Activated naive CD4-positive, alpha-beta T cell treated with anti-CD3 and anti-CD28 coated beads, Interleukin-2, amount 10 ng/mL, durations not matched to agents 7 days and 5 days (primary cell): ENCODE measurements at regions not wholly inside any gene's neighbourhood (a gene's known extent, or its start where the extent isn't known, plus 50 kb on each side); places are given as distances from the start of the nearest gene placed in this dataset.

Experiments used
- CTCF ChIA-PET: fragments of 350-600 bp; sonication (Branson Sonifier 250); formaldehyde crosslinking; loops from one replicate; lab custom pipeline; 2021; ENCODE audit warnings: antibody characterized with exemption; lab: Charles Lee
- DNase-seq: peaks from one replicate; pipeline ENCODE4 v3.0.0-alpha.2; 2020
- H3K27ac Mint-ChIP-seq: one replicate; pipeline ENCODE4 v1.8.0; 2021; ENCODE audit warnings: mild to moderate bottlenecking, moderate library complexity, mixed read lengths
- H3K27me3 Mint-ChIP-seq: one replicate; pipeline ENCODE4 v1.8.0; 2021; ENCODE audit warnings: mild to moderate bottlenecking, mixed read lengths
- H3K36me3 Mint-ChIP-seq: one replicate; pipeline ENCODE4 v1.8.0; 2021; ENCODE audit warnings: mixed read lengths
- H3K4me1 Mint-ChIP-seq: one replicate; pipeline ENCODE4 v1.8.0; 2021; ENCODE audit warnings: mixed read lengths
- H3K4me3 Mint-ChIP-seq: one replicate; pipeline ENCODE4 v1.8.0; 2021; ENCODE audit warnings: mild to moderate bottlenecking, moderate library complexity, mixed read lengths
- H3K9me3 Mint-ChIP-seq: one replicate; pipeline ENCODE4 v1.8.0; 2021; ENCODE audit warnings: mixed read lengths

- no peak overlapping the region for H3K27ac Mint-ChIP-seq
- no peaks in the 10 kb centered on the region for H3K27me3 Mint-ChIP-seq
- CTCF ChIA-PET: no interaction called here
- no peak for DNase-seq
- peaks cover 18% of the 10 kb centered on the region for H3K4me1 Mint-ChIP-seq
- no peak overlapping the region for H3K4me3 Mint-ChIP-seq
- peaks cover 35% of the 10 kb centered on the region for H3K9me3 Mint-ChIP-seq
- peaks cover 25% of the 10 kb centered on the region for H3K36me3 Mint-ChIP-seq
Observed at GRCh38 chr3:105923140-105923539, 54.3 kb upstream of the CBLB start.

DNA sequence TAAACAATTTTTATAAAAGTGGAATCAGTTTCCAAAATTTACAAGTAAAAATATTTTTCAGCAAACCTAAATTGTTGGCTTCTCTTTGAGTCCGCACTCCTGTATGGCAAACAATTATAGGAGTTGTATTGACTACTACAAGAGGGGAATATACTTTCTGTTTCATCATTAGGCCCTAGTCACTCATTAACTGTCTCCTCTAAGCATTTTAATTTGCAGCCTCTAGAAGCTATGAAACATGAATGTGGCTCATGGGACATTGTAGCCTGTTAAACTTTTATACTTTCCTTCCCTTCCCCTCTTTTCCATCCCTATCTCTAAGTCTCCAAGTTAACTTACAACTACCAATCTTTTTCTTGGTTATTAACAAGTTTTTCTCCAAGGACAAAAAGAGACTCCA lies 58.9 kb upstream of the CBLB start:
- DNase-seq: no peak

GRCh38 chr3:105930733-105931132 lies 61.9 kb upstream of the CBLB start:
- Mint-ChIP-seq H3K4me1 (no peaks in the 10 kb centered on the region), H3K27ac (no peak overlapping the region), H3K4me3 (no peak overlapping the region), H3K27me3 (no peaks in the 10 kb centered on the region), H3K9me3 (peaks cover 3% of the 10 kb centered on the region), H3K36me3 (peaks cover 2% of the 10 kb centered on the region)
- CTCF ChIA-PET: no interaction called here
- DNase-seq: no peak

More for the DNA sequence above, 58.9 kb upstream of the CBLB start:
- H3K9me3 Mint-ChIP-seq: peaks cover 5% of the 10 kb centered on the region
- no peaks in the 10 kb centered on the region for H3K4me1 Mint-ChIP-seq
- no peak overlapping the region for H3K27ac Mint-ChIP-seq
- CTCF ChIA-PET: no interaction called here
- H3K27me3 Mint-ChIP-seq: no peaks in the 10 kb centered on the region
- no peak overlapping the region for H3K4me3 Mint-ChIP-seq
- H3K36me3 Mint-ChIP-seq: no peaks in the 10 kb centered on the region

- H3K4me1 Mint-ChIP-seq: no peaks in the 10 kb centered on the region
- H3K36me3 Mint-ChIP-seq: peaks cover 5% of the 10 kb centered on the region
- CTCF ChIA-PET: no interaction called here
- H3K9me3 Mint-ChIP-seq: peaks cover 5% of the 10 kb centered on the region
- H3K27me3 Mint-ChIP-seq: no peaks in the 10 kb centered on the region
- no peak overlapping the region for H3K4me3 Mint-ChIP-seq
- no peak overlapping the region for H3K27ac Mint-ChIP-seq
- no peak for DNase-seq
Observed at GRCh38 chr3:105931500-105931899, 62.7 kb upstream of the CBLB start.

DNA sequence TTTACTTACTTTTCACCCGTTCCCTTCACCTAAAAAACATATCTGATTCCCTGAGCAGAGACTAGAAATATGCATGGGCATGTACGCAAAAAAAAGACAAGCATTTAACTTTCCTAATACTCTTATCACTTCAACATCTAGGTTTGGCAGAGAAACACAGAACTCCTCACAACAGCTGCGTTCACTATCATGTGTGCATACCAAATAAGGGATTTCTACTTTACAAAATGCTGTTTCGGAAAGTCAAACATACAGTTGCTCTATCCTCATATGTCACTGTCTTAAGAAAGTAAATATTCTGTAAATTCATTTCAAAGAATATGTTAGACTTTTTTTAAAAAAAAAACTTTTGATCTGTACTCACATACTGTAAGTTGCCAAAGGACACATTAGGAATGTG lies 65.1 kb upstream of the CBLB start:
- H3K4me3 Mint-ChIP-seq: no peak overlapping the region
- no peaks in the 10 kb centered on the region for H3K27me3 Mint-ChIP-seq
- peaks cover 7% of the 10 kb centered on the region for H3K36me3 Mint-ChIP-seq
- CTCF ChIA-PET: no interaction called here
- no peak for DNase-seq
- peaks cover 5% of the 10 kb centered on the region for H3K9me3 Mint-ChIP-seq
- no peak overlapping the region for H3K27ac Mint-ChIP-seq
- H3K4me1 Mint-ChIP-seq: no peaks in the 10 kb centered on the region

GRCh38 chr3:105938101-105938500 lies 69.3 kb upstream of the CBLB start:
- no peaks in the 10 kb centered on the region for H3K27me3 Mint-ChIP-seq
- H3K27ac Mint-ChIP-seq: no peak overlapping the region
- DNase-seq: no peak
- CTCF ChIA-PET: interaction anchor here (0.9 kb wide), 1 partner anchor 18 kb away, joined by 5 read pairs; no protein-coding TSS in a partner anchor
- H3K4me3 Mint-ChIP-seq: no peak overlapping the region
- H3K9me3 Mint-ChIP-seq: peaks cover 6% of the 10 kb centered on the region
- no peaks in the 10 kb centered on the region for H3K4me1 Mint-ChIP-seq
- peaks cover 7% of the 10 kb centered on the region for H3K36me3 Mint-ChIP-seq

DNA sequence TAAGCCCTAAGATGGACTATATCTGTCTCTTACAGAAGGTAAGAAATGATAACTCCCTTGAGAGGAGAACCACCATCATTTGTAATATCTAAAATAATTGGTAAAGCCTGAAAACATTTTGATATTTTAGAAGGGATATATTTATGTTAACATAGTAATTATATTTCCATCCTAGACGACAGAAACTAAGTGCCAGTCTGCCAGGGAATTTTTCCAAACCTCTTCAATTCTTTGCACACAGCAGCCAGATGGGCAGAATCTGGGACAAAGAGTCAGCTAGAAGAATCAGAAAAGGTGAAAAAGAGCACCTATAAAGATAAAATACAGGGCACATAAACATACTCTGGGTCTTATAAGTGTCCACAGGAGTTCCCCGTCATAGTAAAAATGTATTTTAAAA lies 70.0 kb upstream of the CBLB start:
- H3K27me3 Mint-ChIP-seq: no peaks in the 10 kb centered on the region
- H3K4me1 Mint-ChIP-seq: no peaks in the 10 kb centered on the region
- no peak overlapping the region for H3K27ac Mint-ChIP-seq
- peaks cover 7% of the 10 kb centered on the region for H3K36me3 Mint-ChIP-seq
- CTCF ChIA-PET: no interaction called here
- no peak for DNase-seq
- no peak overlapping the region for H3K4me3 Mint-ChIP-seq
- H3K9me3 Mint-ChIP-seq: peaks cover 6% of the 10 kb centered on the region

DNA sequence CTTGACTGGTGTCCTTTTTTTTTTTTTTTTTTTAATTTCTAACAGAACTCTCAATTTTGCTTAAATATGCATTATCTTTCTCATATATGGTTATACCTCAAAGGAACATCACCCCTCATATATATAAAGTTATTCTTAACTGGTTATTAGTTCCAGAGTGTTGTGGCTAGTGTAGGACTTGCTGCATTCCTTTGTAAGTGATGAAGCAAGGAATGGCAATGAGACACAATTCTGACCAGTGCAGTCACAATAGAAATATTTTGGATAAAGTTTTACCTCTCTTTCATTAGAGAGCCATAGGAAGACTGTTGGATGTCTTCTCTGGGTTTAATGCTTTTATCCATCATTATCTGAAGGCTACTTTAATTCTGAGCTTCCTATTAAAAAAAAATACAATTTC lies 75.5 kb upstream of the CBLB start:
- Mint-ChIP-seq H3K4me3 (no peak overlapping the region), H3K4me1 (no peaks in the 10 kb centered on the region), H3K27me3 (no peaks in the 10 kb centered on the region), H3K9me3 (peaks cover 4% of the 10 kb centered on the region), H3K36me3 (no peaks in the 10 kb centered on the region), H3K27ac (no peak overlapping the region)
- CTCF ChIA-PET: no interaction called here
- DNase-seq: no peak

GRCh38 chr3:105944721-105945120 lies 75.9 kb upstream of the CBLB start:
- no peak for DNase-seq
- CTCF ChIA-PET: no interaction called here
- H3K4me3 Mint-ChIP-seq: no peak overlapping the region
- no peaks in the 10 kb centered on the region for H3K36me3 Mint-ChIP-seq
- no peaks in the 10 kb centered on the region for H3K27me3 Mint-ChIP-seq
- no peaks in the 10 kb centered on the region for H3K4me1 Mint-ChIP-seq
- no peak overlapping the region for H3K27ac Mint-ChIP-seq
- H3K9me3 Mint-ChIP-seq: peaks cover 4% of the 10 kb centered on the region

DNA sequence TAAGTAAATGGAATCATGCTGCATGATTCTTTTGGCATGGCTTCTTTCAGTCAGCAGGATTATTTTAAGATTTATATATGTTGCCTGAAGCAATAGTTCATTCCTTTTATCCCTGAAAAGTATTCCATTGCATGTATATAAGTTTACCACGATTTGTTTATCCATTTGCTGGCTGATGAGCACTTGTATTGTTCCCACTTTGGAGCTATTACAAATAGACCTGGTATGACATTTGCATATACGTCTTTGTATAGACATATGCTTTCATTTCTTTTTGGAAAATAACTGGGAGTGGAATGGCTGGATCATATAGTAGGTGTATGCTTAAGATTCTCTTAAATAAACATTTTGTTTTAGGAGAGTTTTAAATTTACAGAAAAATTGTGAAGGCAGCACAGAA lies 79.3 kb upstream of the CBLB start:
- H3K36me3 Mint-ChIP-seq: no peaks in the 10 kb centered on the region
- H3K9me3 Mint-ChIP-seq: no peaks in the 10 kb centered on the region
- no peaks in the 10 kb centered on the region for H3K27me3 Mint-ChIP-seq
- H3K27ac Mint-ChIP-seq: no peak overlapping the region
- H3K4me3 Mint-ChIP-seq: no peak overlapping the region
- CTCF ChIA-PET: no interaction called here
- DNase-seq: no peak
- H3K4me1 Mint-ChIP-seq: no peaks in the 10 kb centered on the region

DNA sequence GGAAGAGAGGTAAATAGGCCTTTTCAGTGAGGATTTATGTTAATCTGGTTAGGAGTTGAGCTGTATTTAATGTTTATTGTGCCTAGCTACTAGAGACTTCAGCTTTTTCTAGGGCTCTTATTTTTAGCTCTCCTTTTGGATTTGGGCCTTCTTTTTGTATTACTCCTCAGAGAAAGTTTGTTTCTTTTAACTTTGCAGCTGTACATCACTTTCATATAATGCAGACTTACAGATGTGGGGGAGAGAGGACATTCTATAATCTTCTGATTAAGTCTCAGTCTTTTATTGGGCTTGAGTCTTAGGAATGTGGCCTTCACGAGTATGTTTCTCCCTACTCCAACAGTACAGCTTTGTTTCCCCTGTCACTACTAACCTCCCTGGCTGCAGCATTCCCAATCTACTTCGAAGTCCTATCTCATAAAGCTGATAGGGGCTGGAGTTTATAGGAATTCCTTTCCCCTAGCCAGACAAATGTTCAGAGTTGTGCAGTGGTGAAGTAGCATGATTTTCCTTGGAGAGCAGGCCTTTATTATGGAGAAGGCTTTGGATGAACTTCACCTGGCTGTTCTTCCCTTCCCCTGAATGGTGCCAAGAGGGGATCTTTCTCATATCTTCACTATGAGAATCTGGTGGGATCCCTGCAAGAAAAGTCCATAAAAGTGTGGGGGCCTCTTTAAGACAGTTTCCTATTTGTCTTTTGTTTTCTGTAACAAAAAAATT lies 82.2 kb upstream of the CBLB start:
- H3K27me3 Mint-ChIP-seq: no peaks in the 10 kb centered on the region
- no peaks in the 10 kb centered on the region for H3K9me3 Mint-ChIP-seq
- CTCF ChIA-PET: no interaction called here
- no peak for DNase-seq
- H3K4me1 Mint-ChIP-seq: no peaks in the 10 kb centered on the region
- no peak overlapping the region for H3K27ac Mint-ChIP-seq
- H3K4me3 Mint-ChIP-seq: no peak overlapping the region
- no peaks in the 10 kb centered on the region for H3K36me3 Mint-ChIP-seq

GRCh38 chr3:105953831-105954230 lies 85.0 kb upstream of the CBLB start:
- CTCF ChIA-PET: no interaction called here
- Mint-ChIP-seq H3K4me3 (no peak overlapping the region), H3K27me3 (no peaks in the 10 kb centered on the region), H3K9me3 (no peaks in the 10 kb centered on the region), H3K27ac (no peak overlapping the region), H3K36me3 (no peaks in the 10 kb centered on the region), H3K4me1 (no peaks in the 10 kb centered on the region)
- no peak for DNase-seq

DNA sequence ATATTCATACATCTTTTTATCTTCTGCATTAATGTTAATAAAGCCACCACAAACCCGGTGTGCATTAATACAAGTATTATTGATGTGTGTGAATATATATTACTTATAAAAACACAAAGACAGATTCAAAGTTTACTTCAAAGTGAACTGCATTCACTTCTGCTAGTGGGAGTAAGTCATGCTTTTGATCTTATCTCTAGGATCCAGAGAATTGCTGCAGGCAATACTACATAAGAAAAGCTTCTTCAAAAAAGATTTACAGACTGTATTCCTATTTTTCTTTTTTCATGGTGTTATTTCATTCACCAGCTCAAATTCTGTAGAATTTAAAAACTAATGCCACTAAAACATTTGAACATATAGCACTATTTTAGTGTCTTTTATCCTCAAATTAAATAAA lies 87.5 kb upstream of the CBLB start:
- no peaks in the 10 kb centered on the region for H3K27me3 Mint-ChIP-seq

GRCh38 chr3:105957722-105958121 lies 88.9 kb upstream of the CBLB start:
- H3K4me1 Mint-ChIP-seq: no peaks in the 10 kb centered on the region
- CTCF ChIA-PET: interaction anchor here (0.6 kb wide), 1 partner anchor 588 kb away, joined by 3 read pairs; no protein-coding TSS in a partner anchor
- no peaks in the 10 kb centered on the region for H3K36me3 Mint-ChIP-seq
- H3K4me3 Mint-ChIP-seq: no peak overlapping the region
- H3K9me3 Mint-ChIP-seq: no peaks in the 10 kb centered on the region
- no peak for DNase-seq
- H3K27ac Mint-ChIP-seq: no peak overlapping the region
- no peaks in the 10 kb centered on the region for H3K27me3 Mint-ChIP-seq

More for the DNA sequence above, 87.5 kb upstream of the CBLB start:
- H3K4me1 Mint-ChIP-seq: no peaks in the 10 kb centered on the region
- H3K36me3 Mint-ChIP-seq: no peaks in the 10 kb centered on the region
- CTCF ChIA-PET: interaction anchor here (1.2 kb wide), 1 partner anchor 18 kb away, joined by 5 read pairs; no protein-coding TSS in a partner anchor
- H3K9me3 Mint-ChIP-seq: no peaks in the 10 kb centered on the region
- H3K27ac Mint-ChIP-seq: no peak overlapping the region
- H3K4me3 Mint-ChIP-seq: no peak overlapping the region
- no peak for DNase-seq

DNA sequence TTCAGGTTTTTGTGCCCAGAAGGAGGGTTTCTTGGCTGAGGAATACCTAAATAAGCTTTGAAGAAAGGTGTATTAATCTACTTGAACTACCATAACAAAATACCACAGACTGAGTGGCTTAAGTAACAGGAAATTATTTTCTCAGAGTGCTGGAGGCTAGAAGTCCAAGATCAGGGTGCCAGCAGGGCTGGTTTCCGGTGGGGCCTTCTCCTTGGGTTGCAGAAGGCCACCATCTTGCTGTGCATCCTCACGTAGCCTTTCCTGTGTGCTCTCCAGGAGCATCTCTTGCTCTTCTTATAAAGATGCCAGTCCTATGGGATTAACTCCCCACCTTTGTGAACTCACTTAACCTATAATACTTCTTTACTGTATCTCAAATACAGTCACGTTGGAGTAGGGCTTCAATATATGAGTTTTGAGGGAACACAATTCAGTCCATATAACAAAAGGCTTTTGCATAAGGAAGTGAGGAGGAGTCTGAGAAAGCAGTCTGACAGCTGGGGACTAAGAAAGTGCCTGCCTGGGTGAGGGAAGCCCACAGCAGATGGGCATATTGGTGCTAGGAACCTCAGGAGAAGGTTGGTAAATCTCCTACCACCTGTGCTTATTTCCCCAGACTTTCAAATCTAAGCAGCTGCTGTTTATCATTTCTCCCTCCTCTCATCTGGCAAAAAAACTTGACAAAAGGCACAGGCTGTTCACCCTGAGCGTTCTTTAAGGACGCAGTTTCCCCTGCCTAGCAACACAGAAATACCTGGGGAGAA lies 89.6 kb upstream of the CBLB start:
- no peaks in the 10 kb centered on the region for H3K9me3 Mint-ChIP-seq
- no peak overlapping the region for H3K27ac Mint-ChIP-seq
- H3K27me3 Mint-ChIP-seq: no peaks in the 10 kb centered on the region
- H3K4me1 Mint-ChIP-seq: no peaks in the 10 kb centered on the region
- no peak overlapping the region for H3K4me3 Mint-ChIP-seq
- no peaks in the 10 kb centered on the region for H3K36me3 Mint-ChIP-seq
- no peak for DNase-seq
- CTCF ChIA-PET: interaction anchor here (0.6 kb wide), 1 partner anchor 589 kb away, joined by 3 read pairs; no protein-coding TSS in a partner anchor
